ENCODE measurements at regions not wholly inside any gene's neighbourhood (a gene's known extent, or its start where the extent isn't known, plus 50 kb on each side); places are given as distances from the start of the nearest gene placed in this dataset.

DNA sequence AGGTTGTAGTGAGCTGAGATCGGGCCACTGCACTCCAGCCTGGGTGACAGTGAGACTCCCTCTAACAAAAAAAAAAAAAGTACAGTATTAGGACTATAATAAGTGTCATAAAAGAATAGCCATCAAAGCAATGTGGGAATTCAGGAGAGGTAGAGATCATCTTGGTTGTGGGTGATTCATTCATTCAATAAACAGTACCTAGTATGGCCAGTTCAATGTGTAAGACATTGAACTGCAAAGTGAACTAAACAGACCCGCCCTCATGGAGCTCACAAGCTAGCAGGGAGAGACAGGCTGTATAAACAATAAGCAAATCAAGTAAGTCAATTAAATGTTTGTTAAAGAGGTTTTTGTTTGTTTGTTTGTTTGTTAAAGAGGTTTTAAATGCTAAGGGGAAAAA lies 146.1 kb upstream of the RANBP3L start:
- no peak for TF ChIP-seq FOS (IDR thresholded peaks at IDR 0.05; ENCODE audit: low read depth, low read length)
- TF ChIP-seq POLR2A (IDR thresholded peaks at IDR 0.05; ENCODE audit: low read depth, low read length), result no peak
- TF ChIP-seq CEBPB (IDR thresholded peaks at IDR 0.05; ENCODE audit: low read depth, low read length), result no peak
- TF ChIP-seq, protein P1, sequence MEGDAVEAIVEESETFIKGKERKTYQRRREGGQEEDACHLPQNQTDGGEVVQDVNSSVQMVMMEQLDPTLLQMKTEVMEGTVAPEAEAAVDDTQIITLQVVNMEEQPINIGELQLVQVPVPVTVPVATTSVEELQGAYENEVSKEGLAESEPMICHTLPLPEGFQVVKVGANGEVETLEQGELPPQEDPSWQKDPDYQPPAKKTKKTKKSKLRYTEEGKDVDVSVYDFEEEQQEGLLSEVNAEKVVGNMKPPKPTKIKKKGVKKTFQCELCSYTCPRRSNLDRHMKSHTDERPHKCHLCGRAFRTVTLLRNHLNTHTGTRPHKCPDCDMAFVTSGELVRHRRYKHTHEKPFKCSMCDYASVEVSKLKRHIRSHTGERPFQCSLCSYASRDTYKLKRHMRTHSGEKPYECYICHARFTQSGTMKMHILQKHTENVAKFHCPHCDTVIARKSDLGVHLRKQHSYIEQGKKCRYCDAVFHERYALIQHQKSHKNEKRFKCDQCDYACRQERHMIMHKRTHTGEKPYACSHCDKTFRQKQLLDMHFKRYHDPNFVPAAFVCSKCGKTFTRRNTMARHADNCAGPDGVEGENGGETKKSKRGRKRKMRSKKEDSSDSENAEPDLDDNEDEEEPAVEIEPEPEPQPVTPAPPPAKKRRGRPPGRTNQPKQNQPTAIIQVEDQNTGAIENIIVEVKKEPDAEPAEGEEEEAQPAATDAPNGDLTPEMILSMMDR (conservative IDR thresholded peaks at IDR 0.05; ENCODE audit: low read depth, low read length), result no peak
- no peak for TF ChIP-seq RFX5 (IDR thresholded peaks at IDR 0.05; ENCODE audit: low read depth, low read length)
- TF ChIP-seq MAFK (IDR thresholded peaks at IDR 0.05; ENCODE audit: low read depth, low read length), result no peak
- TF ChIP-seq, protein P2, sequence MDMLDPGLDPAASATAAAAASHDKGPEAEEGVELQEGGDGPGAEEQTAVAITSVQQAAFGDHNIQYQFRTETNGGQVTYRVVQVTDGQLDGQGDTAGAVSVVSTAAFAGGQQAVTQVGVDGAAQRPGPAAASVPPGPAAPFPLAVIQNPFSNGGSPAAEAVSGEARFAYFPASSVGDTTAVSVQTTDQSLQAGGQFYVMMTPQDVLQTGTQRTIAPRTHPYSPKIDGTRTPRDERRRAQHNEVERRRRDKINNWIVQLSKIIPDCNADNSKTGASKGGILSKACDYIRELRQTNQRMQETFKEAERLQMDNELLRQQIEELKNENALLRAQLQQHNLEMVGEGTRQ (IDR thresholded peaks at IDR 0.05; ENCODE audit: low read depth, low read length), result no peak

All from IMR-90 (cell line).